GM21526 (cell line): ENCODE measurements at regions not wholly inside any gene's neighbourhood (a gene's known extent, or its start where the extent isn't known, plus 50 kb on each side); places are given as distances from the start of the nearest gene placed in this dataset.

Experiments
- ATAC-seq: cut with Tn5 transposase; IDR thresholded peaks from one replicate; pipeline ENCODE4 v1.9.1; 2021; ENCODE audit warnings: moderate library complexity; ENCODE audit not compliant: unreplicated experiment, low FRiP score

DNA sequence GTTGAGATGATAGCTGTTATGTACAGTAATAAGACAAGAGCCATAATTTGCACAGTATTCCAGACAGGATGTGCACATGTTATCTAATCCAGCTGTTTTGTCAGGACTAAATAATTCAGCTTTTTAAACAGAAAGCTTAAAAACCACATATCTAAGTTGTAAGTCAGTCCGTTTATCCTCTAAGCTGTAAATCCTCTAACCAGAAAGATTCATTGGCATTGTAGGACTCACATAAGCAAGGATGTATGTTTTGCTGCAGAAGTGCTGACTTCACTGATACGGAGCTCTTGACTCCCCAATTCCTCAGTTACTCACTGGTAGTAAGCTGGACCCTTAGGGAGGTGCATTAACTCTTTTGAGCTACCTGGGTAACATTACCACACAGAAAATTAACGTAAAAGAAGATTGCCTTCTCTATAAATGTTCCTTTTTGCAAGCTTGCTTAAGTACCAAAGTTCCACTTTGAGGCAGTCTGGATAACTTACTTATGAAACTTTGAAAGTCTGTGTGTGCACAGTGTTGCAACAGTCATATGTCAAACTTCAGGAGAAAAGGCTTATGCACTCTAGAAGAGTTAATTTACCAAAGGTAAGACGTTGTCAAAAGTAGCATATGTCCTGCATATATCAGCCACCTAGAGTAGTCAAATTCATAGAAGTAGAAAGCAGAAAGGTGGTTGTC lies 58.3 kb upstream of the MAGEB2 start:
- ATAC-seq = no peak

DNA sequence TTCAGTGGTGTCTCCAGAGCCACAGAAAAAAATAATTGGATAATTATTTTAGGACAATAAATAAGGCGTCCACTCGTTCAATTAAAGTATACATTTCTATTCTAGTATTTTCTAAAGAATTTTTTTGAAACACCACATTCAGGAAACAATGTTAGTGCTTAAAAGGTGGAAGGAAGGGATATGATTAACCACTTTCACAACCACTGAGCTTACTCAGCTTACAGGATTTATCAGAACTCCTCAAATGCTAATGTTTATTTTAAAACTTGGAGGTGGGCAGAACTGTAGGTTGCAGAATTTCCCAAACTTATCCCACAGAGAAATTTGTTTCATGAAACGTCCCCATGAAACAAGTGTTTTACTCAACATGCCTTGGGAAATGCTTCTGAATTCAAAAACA lies 54.3 kb upstream of the MAGEB2 start:
- no peak for ATAC-seq
